Heart left ventricle (tissue), 16 donors: ENCODE measurements at regions not wholly inside any gene's neighbourhood (a gene's known extent, or its start where the extent isn't known, plus 50 kb on each side); places are given as distances from the start of the nearest gene placed in this dataset.

Source experiments
- ATAC-seq, 4 donors: fragments of 200-7000 bp; cut with Tn5 transposase; one replicate each; pipeline ENCODE4 v1.9.1; 2020 to 2022; ENCODE audit warnings: moderate library complexity in 4 of 4, mild to moderate bottlenecking in 3 of 4, moderate number of reproducible peaks in 1 of 4
- DNase-seq, 5 donors: peaks; one replicate each; pipeline ENCODE4 v3.0.0-alpha.2; 2020
- H3K27ac ChIP-seq, 12 donors: fragments of 200-600 bp; sonication (generic) in 4 of 12; one replicate each; pipeline versions ENCODE4 v1.5.0 to v1.8.0; 2016 to 2022; ENCODE audit warnings: mild to moderate bottlenecking in 2 of 12
- H3K27me3 ChIP-seq, 9 donors: fragments of 200-600 bp; sonication (generic) in 2 of 9; one replicate each; pipeline versions ENCODE4 v1.5.1 to v1.8.0; 2016 to 2022; ENCODE audit warnings: mild to moderate bottlenecking in 3 of 9
- H3K36me3 ChIP-seq, 9 donors: fragments of 200-600 bp; sonication (generic) in 2 of 9; one replicate each; pipeline versions ENCODE4 v1.5.0 to v1.8.0; 2018 to 2022; ENCODE audit warnings: mild to moderate bottlenecking in 2 of 9
- H3K4me1 ChIP-seq, 12 donors: fragments of 200-600 bp; sonication (generic) in 4 of 12; one replicate each; pipeline versions ENCODE4 v1.5.0 to v1.8.0; 2016 to 2022; ENCODE audit warnings: mild to moderate bottlenecking in 3 of 12
- H3K4me3 ChIP-seq, 12 donors: fragments of 200-600 bp; sonication (generic) in 4 of 12; one replicate each; pipeline versions ENCODE4 v1.5.0 to v1.8.0; 2017 to 2022; ENCODE audit warnings: mild to moderate bottlenecking in 9 of 12, moderate library complexity in 4 of 12
- H3K9me3 ChIP-seq, 12 donors: fragments of 200-600 bp; sonication (generic) in 4 of 12; one replicate each; pipeline versions ENCODE4 v1.5.0 to v1.8.0; 2016 to 2022; ENCODE audit warnings: mild to moderate bottlenecking in 1 of 12
- POLR2A ChIP-seq, 2 donors: fragments of 450-650 bp; IDR thresholded peaks; one replicate each; pipeline ENCODE4 v1.6.1; 2017; ENCODE audit warnings: antibody characterized with exemption in 2 of 2, mild to moderate bottlenecking in 2 of 2, moderate library complexity in 2 of 2
- WGBS, 4 donors: extraction: QIAGEN DNeasy Blood & Tissue Kit in 2 of 4; methylation state at CpG; one replicate each; pipeline versions ENCODE4 v1.1.5 to v1.1.7; 2013 to 2018; 5-methylcytosine and 5-hydroxymethylcytosine counted together
- intact Hi-C, 10 donors: fragments of 100-400 bp; cut with DNase I; formaldehyde crosslinking; loops; one replicate each; pipeline versions ENCODE4 v1.11.1 to v1.14.2; 2022
- TF ChIP-seq, protein P1 (sequence below), 12 donors: fragments of 200-600 bp; sonication (generic) in 4 of 12; IDR thresholded peaks; one replicate each; pipeline versions ENCODE4 v1.5.0 to v1.8.0; 2018 to 2022; ENCODE audit warnings: antibody characterized with exemption in 12 of 12, mild to moderate bottlenecking in 5 of 12
- donor health status: ischemic (EF 13 %, LVEDD 7.1; RV severe dilation, severe dysfunction).
- donor health status: healthy with polysubstance abuse.
- donor health status: DM: no; HTN: yes; CAD: no.
- donor health status: DM: no; HTN: no; CAD: no.
- donor health status: ischemic (EF 25% LVEDD 6.9; RV normal size, moderate dysfunction).
- donor health status: ischemic (EF 25% LVEDD 5.7; RV mildly dilated, moderate dysfunction).
- donor health status: healthy.
- donor health status: DM: yes; HTN: yes; CAD: no.
- donor health status: ischemic (EF 35%, LVEDD 5.7; RV mildly dilated, moderate dysfunction).
- donor health status: nonischemic (EF 11% LVEDD 7.7; RV severe dilation, severe dysfunction).
- donor health status: DM: yes; HTN: yes; CAD: no.
- donor health status: PGD.
- donor health status: ischemic (EF 29% LVEDD 5.4; RV normal size, mild dysfunction).
- donor health status: nonischemic (EF 23%, LVEDD 6.1; RV moderate dilation, normal function).

DNA sequence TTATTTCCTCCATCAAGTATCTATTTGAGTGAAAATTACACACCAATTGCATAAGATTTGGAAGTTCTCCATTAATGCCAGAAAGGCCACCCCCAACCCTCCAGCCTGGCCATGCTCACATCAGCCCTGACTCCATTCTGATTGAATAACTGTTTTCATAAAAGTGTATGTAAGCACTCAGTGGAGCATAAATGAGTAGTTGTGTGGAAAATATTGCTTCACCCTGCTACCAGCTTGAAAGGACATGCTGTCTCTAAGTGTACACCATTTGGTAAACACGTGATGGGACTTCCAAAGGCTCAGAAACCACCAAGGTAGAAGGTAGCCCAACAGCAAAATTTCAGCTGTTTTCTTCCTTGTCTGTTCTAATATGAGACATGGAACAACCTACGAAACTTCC is 393.8 kb downstream of the ZNF385D start:
- H3K36me3 ChIP-seq = no peaks in the 10 kb centered on the region
- ATAC-seq = no peak
- H3K4me1 ChIP-seq = no peaks in the 10 kb centered on the region
- H3K4me3 ChIP-seq = no peak overlapping the region
- WGBS, 4 donors = 81 to 89% (median 81%) methylated on average over 2 of the region's 2 CpGs
- no peak for DNase-seq
- no peak overlapping the region for H3K27ac ChIP-seq
- H3K27me3 ChIP-seq = no peaks in the 10 kb centered on the region
- TF ChIP-seq, protein P1, sequence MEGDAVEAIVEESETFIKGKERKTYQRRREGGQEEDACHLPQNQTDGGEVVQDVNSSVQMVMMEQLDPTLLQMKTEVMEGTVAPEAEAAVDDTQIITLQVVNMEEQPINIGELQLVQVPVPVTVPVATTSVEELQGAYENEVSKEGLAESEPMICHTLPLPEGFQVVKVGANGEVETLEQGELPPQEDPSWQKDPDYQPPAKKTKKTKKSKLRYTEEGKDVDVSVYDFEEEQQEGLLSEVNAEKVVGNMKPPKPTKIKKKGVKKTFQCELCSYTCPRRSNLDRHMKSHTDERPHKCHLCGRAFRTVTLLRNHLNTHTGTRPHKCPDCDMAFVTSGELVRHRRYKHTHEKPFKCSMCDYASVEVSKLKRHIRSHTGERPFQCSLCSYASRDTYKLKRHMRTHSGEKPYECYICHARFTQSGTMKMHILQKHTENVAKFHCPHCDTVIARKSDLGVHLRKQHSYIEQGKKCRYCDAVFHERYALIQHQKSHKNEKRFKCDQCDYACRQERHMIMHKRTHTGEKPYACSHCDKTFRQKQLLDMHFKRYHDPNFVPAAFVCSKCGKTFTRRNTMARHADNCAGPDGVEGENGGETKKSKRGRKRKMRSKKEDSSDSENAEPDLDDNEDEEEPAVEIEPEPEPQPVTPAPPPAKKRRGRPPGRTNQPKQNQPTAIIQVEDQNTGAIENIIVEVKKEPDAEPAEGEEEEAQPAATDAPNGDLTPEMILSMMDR (IDR thresholded peaks at IDR 0.05) = no peak
- no peak for TF ChIP-seq POLR2A (IDR thresholded peaks at IDR 0.05)
- intact Hi-C loops = no loop called here
- H3K9me3 ChIP-seq = peaks cover 0 to 21% (median 5%) of the 10 kb centered on the region in 12 donors

DNA sequence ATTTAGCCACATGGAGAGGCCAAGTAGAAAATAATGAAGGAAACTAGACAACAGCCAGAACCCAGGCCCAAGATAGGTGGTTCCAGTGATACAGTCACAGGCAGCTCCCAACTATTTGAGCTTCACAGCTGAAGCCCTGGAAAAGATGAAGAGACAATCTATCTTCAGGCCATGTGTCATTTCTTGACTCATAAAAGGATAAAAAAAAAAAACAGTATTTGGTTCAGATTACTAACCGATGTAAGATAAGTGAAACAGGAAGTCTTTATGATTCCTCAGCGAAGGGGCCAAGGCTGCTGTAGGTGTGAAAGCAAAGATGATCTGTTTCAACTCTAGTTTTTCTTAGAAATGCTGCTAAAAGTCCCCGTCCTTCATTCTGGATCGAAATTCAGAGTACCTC is 394.6 kb downstream of the ZNF385D start:
- Histone ChIP-seq H3K9me3 (peaks cover 0 to 19% (median 5%) of the 10 kb centered on the region in 12 donors), H3K27ac (no peak overlapping the region), H3K36me3 (no peaks in the 10 kb centered on the region), H3K27me3 (no peaks in the 10 kb centered on the region), H3K4me3 (no peak overlapping the region), H3K4me1 (no peaks in the 10 kb centered on the region)
- no peak for TF ChIP-seq POLR2A (IDR thresholded peaks at IDR 0.05)
- intact Hi-C loops = no loop called here
- 66 to 76% (median 71%) methylated on average over 4 of the region's 4 CpGs for WGBS, 4 donors
- DNase-seq (no peak), ATAC-seq (no peak)

DNA sequence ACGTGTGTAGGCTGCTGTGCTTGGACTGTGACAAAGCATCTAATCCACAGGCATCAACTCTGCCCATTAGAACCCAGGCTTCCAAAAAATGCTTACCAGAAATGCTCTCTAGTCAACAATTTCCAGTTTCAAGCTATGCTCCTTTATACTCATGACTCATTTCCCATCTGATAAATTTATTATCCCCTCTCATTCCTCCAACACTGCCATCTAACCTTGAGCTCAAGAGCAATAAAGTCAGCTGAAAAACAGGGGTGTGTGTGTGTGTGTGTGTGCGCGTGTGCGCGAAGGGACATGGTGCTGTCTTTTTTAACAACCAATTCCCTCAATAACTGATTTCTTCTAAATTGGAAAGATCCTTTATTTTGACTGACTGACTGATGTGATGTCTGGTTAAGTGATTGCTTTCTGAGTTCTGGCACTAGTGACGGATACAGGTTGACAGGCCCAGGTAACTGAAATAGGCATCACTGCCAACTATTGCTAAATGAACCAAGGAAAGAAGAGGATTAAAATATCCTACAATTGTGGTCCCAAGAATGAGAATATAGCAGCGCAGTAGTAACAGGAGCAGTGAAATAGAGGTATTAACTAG is 405.5 kb downstream of the ZNF385D start:
- Histone ChIP-seq H3K4me3 (no peak overlapping the region), H3K27ac (no peak overlapping the region), H3K4me1 (no peaks in the 10 kb centered on the region), H3K36me3 (no peaks in the 10 kb centered on the region), H3K27me3 (no peaks in the 10 kb centered on the region), H3K9me3 (peaks cover 0 to 8% (median 0%) of the 10 kb centered on the region in 12 donors)
- intact Hi-C loops = no loop called here
- no peak for ATAC-seq
- no peak for TF ChIP-seq POLR2A (IDR thresholded peaks at IDR 0.05)
- TF ChIP-seq, protein P1 (IDR thresholded peaks at IDR 0.05) = no peak
- WGBS, 4 donors = 73 to 83% (median 78%) methylated on average over 7 of the region's 7 CpGs
- no peak for DNase-seq

DNA sequence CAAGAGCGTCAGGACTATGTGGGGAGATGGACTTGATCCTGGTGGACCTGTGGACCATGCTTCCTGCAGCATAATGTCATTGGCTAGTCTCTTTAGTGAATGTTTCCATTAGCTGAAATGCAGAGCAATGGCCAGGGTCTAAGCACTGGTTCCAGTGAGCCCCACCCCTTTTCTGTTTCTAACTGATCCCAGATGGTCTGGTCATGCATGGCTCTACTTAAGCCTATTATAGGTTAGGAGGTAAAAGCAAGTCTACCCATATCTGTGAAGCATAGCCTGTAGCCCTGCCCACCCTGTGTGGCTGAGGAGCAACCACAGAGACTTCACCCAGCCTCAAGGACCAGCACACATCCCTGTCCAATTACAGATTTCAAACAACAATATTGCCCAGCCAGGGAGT is 419.2 kb downstream of the ZNF385D start:
- no peak for DNase-seq
- 90 to 100% (median 93%) methylated on average over 1 of the region's 1 CpG for WGBS, 4 donors
- intact Hi-C loops = no loop called here

More for the DNA sequence above, 419.2 kb downstream of the ZNF385D start:
- H3K27me3 ChIP-seq = no peaks in the 10 kb centered on the region
- no peak overlapping the region for H3K4me3 ChIP-seq
- no peak for TF ChIP-seq POLR2A (IDR thresholded peaks at IDR 0.05)
- TF ChIP-seq, protein P1 (IDR thresholded peaks at IDR 0.05) = no peak
- no peaks in the 10 kb centered on the region for H3K36me3 ChIP-seq
- H3K27ac ChIP-seq = no peak overlapping the region
- peaks cover 0 to 18% (median 0%) of the 10 kb centered on the region in 12 donors for H3K4me1 ChIP-seq
- no peak for ATAC-seq
- no peaks in the 10 kb centered on the region for H3K9me3 ChIP-seq
